ENCODE measurements at regions not wholly inside any gene's neighbourhood (a gene's known extent, or its start where the extent isn't known, plus 50 kb on each side); places are given as distances from the start of the nearest gene placed in this dataset.
"Not testable (repeated sequence)": the region's sequence is repeated elsewhere in the genome, so short reads cannot be mapped to it uniquely, and the experiment has no call there.

GRCh38 chr5:15023266-15023665 lies 151.7 kb upstream of the ANKH start:
- no peak for DNase-seq (ENCODE audit: low read depth in 2 of 2)

GRCh38 chr5:15021266-15022046 lies 149.9 kb upstream of the ANKH start:
- no peak for DNase-seq (ENCODE audit: low read depth in 2 of 2)

GRCh38 chr5:15020736-15021135 lies 149.2 kb upstream of the ANKH start:
- DNase-seq (ENCODE audit: low read depth in 2 of 2), result no peak

- no peak for DNase-seq (ENCODE audit: low read depth in 2 of 2)
Observed at GRCh38 chr5:15014809-15015208, 143.2 kb upstream of the ANKH start.

GRCh38 chr5:15013654-15014463 lies 142.3 kb upstream of the ANKH start:
- DNase-seq (ENCODE audit: low read depth in 2 of 2), result no peak

- DNase-seq (ENCODE audit: low read depth in 2 of 2), result no peak
Observed at GRCh38 chr5:15012061-15012460, 140.5 kb upstream of the ANKH start.

- no peak for DNase-seq (ENCODE audit: low read depth in 2 of 2)
Observed at GRCh38 chr5:15010936-15011335, 139.4 kb upstream of the ANKH start.

- no peak for DNase-seq (ENCODE audit: low read depth in 2 of 2)
Observed at GRCh38 chr5:15009420-15009819, 137.8 kb upstream of the ANKH start.

- no peak for DNase-seq (ENCODE audit: low read depth in 2 of 2)
Observed at GRCh38 chr5:15008921-15009320, 137.3 kb upstream of the ANKH start.

GRCh38 chr5:15008476-15008875 lies 136.9 kb upstream of the ANKH start:
- DNase-seq (ENCODE audit: low read depth in 2 of 2), result no peak

GRCh38 chr5:15007646-15008045 lies 136.1 kb upstream of the ANKH start:
- no peak for DNase-seq (ENCODE audit: low read depth in 2 of 2)

- DNase-seq (ENCODE audit: low read depth in 2 of 2), result no peak
Observed at GRCh38 chr5:15004506-15004905, 132.9 kb upstream of the ANKH start.

GRCh38 chr5:15003511-15003920 lies 131.9 kb upstream of the ANKH start:
- peak; percentile 17 for DNase-seq (ENCODE audit: low read depth in 2 of 2)

- DNase-seq (ENCODE audit: low read depth in 2 of 2), result no peak
Observed at GRCh38 chr5:15002791-15003190, 131.2 kb upstream of the ANKH start.

GRCh38 chr5:15002173-15002572 lies 130.6 kb upstream of the ANKH start:
- DNase-seq (ENCODE audit: low read depth in 2 of 2), result no peak

- DNase-seq (ENCODE audit: low read depth in 2 of 2), result no peak
Observed at GRCh38 chr5:15001517-15001916, 129.9 kb upstream of the ANKH start.

- no peak for DNase-seq (ENCODE audit: low read depth in 2 of 2)
Observed at GRCh38 chr5:14998491-14998890, 126.9 kb upstream of the ANKH start.

- DNase-seq (ENCODE audit: low read depth in 2 of 2), result no peak
Observed at GRCh38 chr5:14996997-14997396, 125.4 kb upstream of the ANKH start.

- no peak for DNase-seq (ENCODE audit: low read depth in 2 of 2)
Observed at GRCh38 chr5:14995229-14995628, 123.7 kb upstream of the ANKH start.

GRCh38 chr5:14993459-14994133 lies 122.0 kb upstream of the ANKH start:
- not testable (repeated sequence) for DNase-seq (ENCODE audit: low read depth in 2 of 2)

- peak in 1 of 2 donors; percentile 5 for DNase-seq (ENCODE audit: low read depth in 2 of 2)
Observed at GRCh38 chr5:14992751-14993458, 121.3 kb upstream of the ANKH start.

- no peak for DNase-seq (ENCODE audit: low read depth in 2 of 2)
Observed at GRCh38 chr5:14988223-14988622, 116.6 kb upstream of the ANKH start.

Measured in stimulated activated CD4-positive, alpha-beta T cell treated with anti-CD3 and anti-CD28 coated beads, Interleukin-1b, Interleukin-23, amount 100 ng/mL, for 1 hour (primary cell).